GM13976 (cell line): ENCODE measurements at regions not wholly inside any gene's neighbourhood (a gene's known extent, or its start where the extent isn't known, plus 50 kb on each side); places are given as distances from the start of the nearest gene placed in this dataset.
"Not testable (repeated sequence)": the region's sequence is repeated elsewhere in the genome, so short reads cannot be mapped to it uniquely, and the experiment has no call there.

Source experiments
- DNase-seq: peaks from one replicate; pipeline ENCODE4 v3.0.0; 2012; ENCODE audit warnings: low spot score
- in situ Hi-C: fragments of 300-500 bp; cut with MboI; formaldehyde crosslinking; loops from one replicate; pipeline ENCODE4 v1.12.0; 2022; ENCODE audit warnings: low sequenced_read_pairs, mixed read lengths, inconsistent platforms; ENCODE audit not compliant: unreplicated experiment
- TF ChIP-seq, protein P1 (sequence below): IDR thresholded peaks from 2 replicates; pipeline ENCODE4 v1.5.1; 2012; ENCODE audit warnings: borderline replicate concordance, mild to moderate bottlenecking; ENCODE audit not compliant: insufficient read depth; ENCODE audit errors: extremely low read depth, missing control alignments, control extremely low read depth

DNA sequence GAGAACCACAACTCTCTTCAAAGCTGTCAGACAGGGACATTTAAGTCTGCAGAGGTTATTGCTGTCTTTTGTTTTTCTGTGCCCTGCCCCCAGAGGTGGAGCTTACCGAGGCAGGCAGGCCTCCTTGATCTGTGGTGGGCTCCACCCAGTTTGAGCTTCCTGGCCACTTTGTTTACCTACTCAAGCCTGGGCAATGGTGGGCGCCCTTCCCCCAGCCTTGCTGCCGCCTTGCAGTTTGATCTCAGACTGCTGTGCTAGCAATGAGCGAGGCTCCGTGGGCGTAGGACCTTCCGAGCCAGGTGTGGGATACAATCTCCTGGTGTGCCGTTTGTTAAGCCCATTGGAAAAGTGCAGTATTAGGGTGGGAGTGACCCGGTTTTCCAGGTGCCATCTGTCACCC is 822.1 kb downstream of the KCNMA1 start:
- in situ Hi-C loops, DNase-seq: not testable (repeated sequence)

DNA sequence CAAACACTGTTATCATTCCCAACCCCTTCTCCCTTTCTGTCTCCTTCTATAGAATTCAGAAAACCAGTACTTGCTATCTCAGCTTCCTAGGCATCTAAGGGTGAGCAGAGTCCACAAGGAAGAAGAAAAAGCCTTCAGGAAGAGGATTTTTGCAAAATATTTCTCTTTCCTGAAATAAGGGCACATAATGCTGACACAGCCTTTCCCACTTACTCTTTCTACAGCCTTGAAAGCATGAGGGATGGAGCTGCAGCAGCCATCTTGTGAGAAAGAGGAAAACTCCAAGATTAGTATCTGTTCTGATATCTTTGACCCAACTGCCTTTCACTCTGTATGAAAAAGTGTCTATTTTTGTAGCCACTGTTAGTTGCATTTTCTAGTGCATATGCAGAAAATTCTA is 826.2 kb downstream of the KCNMA1 start:
- in situ Hi-C loops = no loop called here
- DNase-seq = no peak
- TF ChIP-seq, protein P1, sequence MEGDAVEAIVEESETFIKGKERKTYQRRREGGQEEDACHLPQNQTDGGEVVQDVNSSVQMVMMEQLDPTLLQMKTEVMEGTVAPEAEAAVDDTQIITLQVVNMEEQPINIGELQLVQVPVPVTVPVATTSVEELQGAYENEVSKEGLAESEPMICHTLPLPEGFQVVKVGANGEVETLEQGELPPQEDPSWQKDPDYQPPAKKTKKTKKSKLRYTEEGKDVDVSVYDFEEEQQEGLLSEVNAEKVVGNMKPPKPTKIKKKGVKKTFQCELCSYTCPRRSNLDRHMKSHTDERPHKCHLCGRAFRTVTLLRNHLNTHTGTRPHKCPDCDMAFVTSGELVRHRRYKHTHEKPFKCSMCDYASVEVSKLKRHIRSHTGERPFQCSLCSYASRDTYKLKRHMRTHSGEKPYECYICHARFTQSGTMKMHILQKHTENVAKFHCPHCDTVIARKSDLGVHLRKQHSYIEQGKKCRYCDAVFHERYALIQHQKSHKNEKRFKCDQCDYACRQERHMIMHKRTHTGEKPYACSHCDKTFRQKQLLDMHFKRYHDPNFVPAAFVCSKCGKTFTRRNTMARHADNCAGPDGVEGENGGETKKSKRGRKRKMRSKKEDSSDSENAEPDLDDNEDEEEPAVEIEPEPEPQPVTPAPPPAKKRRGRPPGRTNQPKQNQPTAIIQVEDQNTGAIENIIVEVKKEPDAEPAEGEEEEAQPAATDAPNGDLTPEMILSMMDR = no peak

DNA sequence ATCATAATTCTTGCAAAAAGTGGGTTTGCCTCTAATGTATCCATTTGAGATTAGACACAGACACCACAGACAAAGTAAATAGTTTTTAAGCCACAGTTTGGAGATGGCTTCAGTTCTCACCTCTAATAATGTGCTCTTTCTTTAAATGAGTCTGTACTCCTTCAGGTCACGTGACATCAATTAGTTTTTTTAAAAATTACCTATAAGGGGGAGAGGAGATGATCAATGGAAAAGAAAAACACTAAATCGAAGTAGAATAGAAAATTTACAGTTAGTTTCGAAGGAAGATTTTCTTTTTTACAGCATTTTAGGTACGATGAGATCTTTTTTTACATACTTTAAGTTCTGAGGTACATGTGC is 849.2 kb downstream of the KCNMA1 start:
- in situ Hi-C loops = no loop called here
- no peak for DNase-seq
- TF ChIP-seq, protein P1 = no peak

DNA sequence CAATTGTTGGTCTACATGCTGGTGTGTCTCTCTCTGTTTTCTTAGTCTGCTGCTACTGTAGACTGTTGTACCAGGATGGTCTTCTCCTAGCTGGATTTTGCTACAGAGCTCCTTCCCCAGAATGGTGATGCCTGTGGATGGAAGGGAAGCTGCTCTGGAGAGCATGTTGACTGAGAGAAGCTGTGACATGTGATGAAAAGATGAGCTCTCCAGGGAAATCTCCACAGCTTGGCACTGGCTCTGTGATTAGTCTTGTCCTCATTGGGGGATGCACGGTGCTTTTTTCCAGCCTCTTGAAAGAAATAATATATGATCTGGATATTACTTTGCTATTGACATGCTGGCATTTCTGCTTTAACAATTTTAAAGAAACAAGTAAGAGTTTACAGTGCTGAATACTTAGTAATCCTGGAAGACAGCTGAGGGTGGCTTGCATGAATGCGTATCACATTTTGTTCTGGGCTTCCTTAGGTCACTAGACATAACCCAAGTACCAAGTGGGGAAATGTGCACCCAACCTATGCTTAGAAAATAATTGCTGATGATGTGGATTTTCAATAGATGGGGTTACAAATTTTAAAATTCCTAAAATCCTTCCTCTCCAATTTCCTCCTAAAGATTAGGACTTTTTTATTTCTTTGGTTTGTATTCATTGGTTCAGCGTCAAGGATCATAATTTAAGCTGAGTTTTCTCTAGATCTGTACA is 849.7 kb downstream of the KCNMA1 start:
- TF ChIP-seq, protein P1 = no peak
- in situ Hi-C loops = no loop called here
- no peak for DNase-seq

DNA sequence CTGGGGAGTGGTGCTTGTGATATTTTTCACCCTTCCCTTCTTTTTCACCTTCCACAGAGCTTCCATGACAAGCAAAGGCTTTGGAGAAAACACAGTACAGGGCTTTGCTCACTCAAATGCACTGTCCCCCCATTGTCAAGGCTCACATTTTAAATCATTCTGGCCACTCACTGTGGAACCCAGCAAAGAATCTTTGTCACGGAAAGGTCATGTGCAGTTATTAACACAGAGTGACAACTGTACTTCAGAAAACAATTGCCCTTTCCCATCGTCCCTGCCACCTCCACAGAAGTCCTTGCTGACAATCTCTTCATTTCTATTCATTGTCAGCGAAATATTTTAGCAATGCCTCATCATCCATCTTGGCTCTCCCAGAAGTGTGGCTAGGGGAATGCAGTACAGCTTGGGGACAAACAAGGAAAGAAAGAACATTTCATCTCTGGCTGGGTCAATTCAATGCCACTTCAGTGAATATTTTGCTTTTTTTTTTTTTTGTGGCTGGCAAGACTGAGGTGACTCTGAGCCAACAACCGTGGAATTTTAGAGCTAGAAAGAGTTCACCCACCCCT is 851.0 kb downstream of the KCNMA1 start:
- DNase-seq = no peak
- in situ Hi-C loops = no loop called here

DNA sequence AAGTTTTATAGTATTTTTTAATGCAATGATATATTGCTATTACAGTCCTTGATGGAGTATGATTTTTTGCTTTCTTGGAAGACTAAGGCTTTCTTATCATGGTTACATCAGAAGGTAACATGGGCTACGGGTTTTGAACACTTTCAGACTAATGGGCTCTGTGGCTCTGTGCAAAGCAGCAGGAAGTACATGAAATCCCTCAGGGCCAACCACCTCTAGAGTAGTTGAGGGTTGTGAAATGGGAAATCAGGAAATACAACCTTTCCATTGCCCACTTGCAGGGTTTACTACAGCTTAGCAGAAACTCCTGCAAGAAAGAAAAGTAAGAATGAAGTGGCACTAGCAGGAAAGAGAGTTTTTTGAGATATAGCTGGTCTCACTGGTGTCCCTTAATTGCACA is 853.5 kb downstream of the KCNMA1 start:
- in situ Hi-C loops = no loop called here
- TF ChIP-seq, protein P1 = no peak
- no peak for DNase-seq

More for the DNA sequence above, 851.0 kb downstream of the KCNMA1 start:
- TF ChIP-seq, protein P1 = no peak

DNA sequence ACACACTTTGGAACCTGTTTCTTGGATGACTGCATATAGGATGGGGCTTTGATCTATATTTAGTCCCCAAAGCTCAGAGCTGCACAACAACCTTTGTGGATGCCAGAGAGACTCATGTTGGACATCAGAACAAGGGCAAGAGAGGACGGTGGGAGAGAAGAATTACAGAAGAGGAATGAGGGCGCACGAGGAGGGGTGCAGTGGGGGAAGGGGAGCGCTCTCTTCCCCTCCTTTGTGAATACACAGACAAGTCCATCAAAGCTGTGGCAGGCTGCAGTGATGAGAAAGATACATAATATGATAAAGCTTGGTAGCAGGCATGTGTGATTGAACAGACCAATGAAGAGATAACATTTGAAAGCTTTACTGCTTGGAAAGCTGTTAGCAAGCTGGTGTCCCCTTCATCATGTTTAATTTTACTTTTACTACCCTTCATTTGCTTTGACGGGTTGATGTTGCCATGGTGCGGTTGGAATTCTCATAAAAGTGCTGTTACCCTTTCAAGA is 857.8 kb downstream of the KCNMA1 start:
- in situ Hi-C loops = no loop called here
- DNase-seq = no peak

More for the DNA sequence above, 857.8 kb downstream of the KCNMA1 start:
- TF ChIP-seq, protein P1 = no peak
